Transverse colon (tissue), 4 donors: ENCODE measurements at regions not wholly inside any gene's neighbourhood (a gene's known extent, or its start where the extent isn't known, plus 50 kb on each side); places are given as distances from the start of the nearest gene placed in this dataset.

Experiments used
- DNase-seq: peaks from one replicate; pipeline ENCODE4 v3.0.0-alpha.2; 2019
- H3K27ac ChIP-seq, 4 donors: fragments of 200-600 bp; sonication (generic); 2 replicates each; pipeline ENCODE4 v1.5.1; 2016 to 2018; ENCODE audit warnings: inconsistent platforms in 4 of 4
- H3K27me3 ChIP-seq: fragments of 200-600 bp; sonication (generic); 2 replicates; pipeline ENCODE4 v1.5.1; 2017; ENCODE audit warnings: inconsistent platforms
- H3K36me3 ChIP-seq, 4 donors: fragments of 200-600 bp; sonication (generic); 2 replicates each; pipeline ENCODE4 v1.5.1; 2017 to 2019; ENCODE audit warnings: inconsistent platforms in 4 of 4
- H3K4me1 ChIP-seq, 4 donors: fragments of 200-600 bp; sonication (generic); 2 replicates each; pipeline ENCODE4 v1.5.1; 2017 to 2020; ENCODE audit warnings: inconsistent platforms in 4 of 4
- H3K4me3 ChIP-seq, 4 donors: fragments of 200-600 bp; sonication (generic); 1 replicate in 1 of 4; 2 replicates in 3 of 4; pipeline versions ENCODE4 v1.5.1 to v1.6.1; 2017 to 2019; ENCODE audit warnings: inconsistent platforms in 4 of 4
- H3K9me3 ChIP-seq, 2 donors: fragments of 200-600 bp; sonication (generic); 2 replicates each; pipeline ENCODE4 v1.5.1; 2017 to 2019; ENCODE audit warnings: inconsistent platforms in 2 of 2
- CTCF ChIP-seq, 5 experiments: fragments of 200-600 bp in 3 of 5; fragments of 450-650 bp in 2 of 5; sonication (generic) in 3 of 5; IDR thresholded peaks; 1 replicate in 2 of 5; 2 replicates in 3 of 5; pipeline ENCODE4 v1.5.1; 2016 to 2017; ENCODE audit warnings: antibody characterized with exemption in 5 of 5, inconsistent platforms in 3 of 5, mild to moderate bottlenecking in 2 of 5, moderate library complexity in 1 of 5
- EP300 ChIP-seq: sonication (generic); formaldehyde crosslinking; IDR thresholded peaks from one replicate; pipeline ENCODE4 v1.6.1; 2017; ENCODE audit warnings: antibody characterized with exemption, low read depth
- POLR2A ChIP-seq: fragments of 450-650 bp; IDR thresholded peaks from one replicate; pipeline ENCODE4 v1.6.1; 2016; ENCODE audit warnings: antibody characterized with exemption, mild to moderate bottlenecking, moderate library complexity
- POLR2AphosphoS5 ChIP-seq, 3 donors: sonication (generic); formaldehyde crosslinking; IDR thresholded peaks; one replicate each; pipeline ENCODE4 v1.6.1; 2016; ENCODE audit warnings: antibody characterized with exemption in 3 of 3
- WGBS, 2 donors: methylation state at CpG; one replicate each; pipeline ENCODE4 v1.1.5; 2018; ENCODE audit warnings: low coverage in 1 of 2; 5-methylcytosine and 5-hydroxymethylcytosine counted together
- in situ Hi-C, 4 donors: fragments of 200-750 bp; cut with MboI; loops; one replicate each; pipeline versions ENCODE4 v1.15.0 to v1.15.1; 2017; ENCODE audit warnings: low sequenced_read_pairs in 3 of 4, low pct_ligation_motif_present in 1 of 4, low pct_unique_long_range_greater_than_20kb in 1 of 4
- intact Hi-C: fragments of 100-400 bp; cut with DNase I; formaldehyde crosslinking; loops from one replicate; pipeline ENCODE4 v1.15.1; 2023; ENCODE audit warnings: low total_unique reads

- in situ Hi-C loops = no loop called here
- no peak for DNase-seq
- TF ChIP-seq EP300 (no peak), POLR2A (no peak), POLR2AphosphoS5 (IDR thresholded peaks at IDR 0.05) (no peak), CTCF (IDR thresholded peaks at IDR 0.05) (no peak)
- Histone ChIP-seq H3K27me3 (no peaks in the 10 kb centered on the region), H3K9me3 (no peaks in the 10 kb centered on the region), H3K4me1 (no peaks in the 10 kb centered on the region), H3K36me3 (no peaks in the 10 kb centered on the region), H3K4me3 (no peak overlapping the region), H3K27ac (no peak overlapping the region)
- intact Hi-C loops = no loop called here
- WGBS, 2 donors = 89 to 100% methylated on average over 1 to 18 of the region's 18 CpGs
Observed at GRCh38 chr2:128608921-128609880, 290.5 kb upstream of the HS6ST1 start.

- Histone ChIP-seq H3K27ac (no peak overlapping the region), H3K36me3 (no peaks in the 10 kb centered on the region), H3K4me3 (no peak overlapping the region), H3K9me3 (no peaks in the 10 kb centered on the region), H3K4me1 (no peaks in the 10 kb centered on the region), H3K27me3 (no peaks in the 10 kb centered on the region)
- intact Hi-C loops = no loop called here
- in situ Hi-C loops = no loop called here
- 88 to 100% methylated on average over 2 to 9 of the region's 9 CpGs for WGBS, 2 donors
- no peak for DNase-seq
- TF ChIP-seq POLR2AphosphoS5 (IDR thresholded peaks at IDR 0.05) (no peak), CTCF (IDR thresholded peaks at IDR 0.05) (no peak), POLR2A (no peak), EP300 (no peak)
Observed at GRCh38 chr2:128610496-128610895, 291.8 kb upstream of the HS6ST1 start.

- H3K36me3 ChIP-seq = no peaks in the 10 kb centered on the region
- 88% methylated on average over 8 of the region's 8 CpGs; no CpG with 5 or more reads in 1 of the 2 donors for WGBS, 2 donors
- in situ Hi-C loops (no loop called here), intact Hi-C loops (no loop called here)
- TF ChIP-seq POLR2AphosphoS5 (IDR thresholded peaks at IDR 0.05) = no peak
- TF ChIP-seq POLR2A = no peak
- no peak for TF ChIP-seq EP300
- no peak for TF ChIP-seq CTCF (IDR thresholded peaks at IDR 0.05)
- H3K27me3 ChIP-seq = no peaks in the 10 kb centered on the region
- H3K4me1 ChIP-seq = no peaks in the 10 kb centered on the region
- no peak overlapping the region for H3K27ac ChIP-seq
- H3K9me3 ChIP-seq = no peaks in the 10 kb centered on the region
- H3K4me3 ChIP-seq = no peak overlapping the region
- no peak for DNase-seq
Observed at GRCh38 chr2:128611421-128612320, 293.0 kb upstream of the HS6ST1 start.

GRCh38 chr2:128612628-128613027 is 294.0 kb upstream of the HS6ST1 start:
- no peak for DNase-seq
- H3K4me1 ChIP-seq = no peaks in the 10 kb centered on the region
- intact Hi-C loops (no loop called here), in situ Hi-C loops (no loop called here)
- no peaks in the 10 kb centered on the region for H3K36me3 ChIP-seq
- no peaks in the 10 kb centered on the region for H3K27me3 ChIP-seq
- WGBS, 2 donors = 75 to 88% methylated on average over 2 to 3 of the region's 3 CpGs
- no peak for TF ChIP-seq POLR2AphosphoS5 (IDR thresholded peaks at IDR 0.05)
- TF ChIP-seq CTCF (IDR thresholded peaks at IDR 0.05) = no peak
- TF ChIP-seq EP300 = no peak
- no peak for TF ChIP-seq POLR2A
- H3K27ac ChIP-seq = no peak overlapping the region
- no peaks in the 10 kb centered on the region for H3K9me3 ChIP-seq
- no peak overlapping the region for H3K4me3 ChIP-seq
